H1 (cell line): ENCODE measurements at regions not wholly inside any gene's neighbourhood (a gene's known extent, or its start where the extent isn't known, plus 50 kb on each side); places are given as distances from the start of the nearest gene placed in this dataset.

Experiments
- TF ChIP-seq, protein P1 (sequence below), 3 experiments: IDR thresholded peaks; 1 replicate in 2 of 3; 2 replicates in 1 of 3; pipeline versions ENCODE4 v1.5.1 to v1.6.1; 2011; ENCODE audit warnings: low read length in 3 of 3, mild to moderate bottlenecking in 3 of 3, inconsistent platforms in 2 of 3, low read depth in 1 of 3, moderate library complexity in 1 of 3; ENCODE audit not compliant: insufficient read depth in 1 of 3; ENCODE audit errors: control extremely low read depth in 1 of 3

DNA sequence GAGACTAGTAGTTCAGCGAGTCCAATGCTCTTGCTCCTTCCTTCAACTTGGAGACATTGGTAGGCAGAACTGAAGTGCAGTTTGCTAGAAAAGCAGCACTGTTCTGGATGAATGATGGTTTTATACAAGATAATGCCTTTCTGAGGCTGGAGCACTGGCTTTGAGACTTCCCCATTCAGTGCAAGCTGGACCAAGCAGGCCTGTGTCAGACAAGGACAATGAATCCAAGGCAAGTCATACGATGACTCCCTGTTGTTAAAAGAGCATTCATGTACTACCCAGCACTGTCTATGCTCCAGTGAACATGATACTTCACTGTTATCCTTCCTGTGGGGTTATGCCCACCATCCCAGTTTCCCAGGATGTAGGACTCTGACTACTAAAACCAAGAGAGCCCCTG lies 242.3 kb upstream of the RAG2 start (continued):
- TF ChIP-seq, protein P1, sequence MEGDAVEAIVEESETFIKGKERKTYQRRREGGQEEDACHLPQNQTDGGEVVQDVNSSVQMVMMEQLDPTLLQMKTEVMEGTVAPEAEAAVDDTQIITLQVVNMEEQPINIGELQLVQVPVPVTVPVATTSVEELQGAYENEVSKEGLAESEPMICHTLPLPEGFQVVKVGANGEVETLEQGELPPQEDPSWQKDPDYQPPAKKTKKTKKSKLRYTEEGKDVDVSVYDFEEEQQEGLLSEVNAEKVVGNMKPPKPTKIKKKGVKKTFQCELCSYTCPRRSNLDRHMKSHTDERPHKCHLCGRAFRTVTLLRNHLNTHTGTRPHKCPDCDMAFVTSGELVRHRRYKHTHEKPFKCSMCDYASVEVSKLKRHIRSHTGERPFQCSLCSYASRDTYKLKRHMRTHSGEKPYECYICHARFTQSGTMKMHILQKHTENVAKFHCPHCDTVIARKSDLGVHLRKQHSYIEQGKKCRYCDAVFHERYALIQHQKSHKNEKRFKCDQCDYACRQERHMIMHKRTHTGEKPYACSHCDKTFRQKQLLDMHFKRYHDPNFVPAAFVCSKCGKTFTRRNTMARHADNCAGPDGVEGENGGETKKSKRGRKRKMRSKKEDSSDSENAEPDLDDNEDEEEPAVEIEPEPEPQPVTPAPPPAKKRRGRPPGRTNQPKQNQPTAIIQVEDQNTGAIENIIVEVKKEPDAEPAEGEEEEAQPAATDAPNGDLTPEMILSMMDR (IDR thresholded peaks at IDR 0.05; ENCODE audit: control extremely low read depth in 1 of 3, insufficient read depth in 1 of 3, low read depth in 1 of 3, low read length in 3 of 3), result no peak
